Activated CD4-positive, alpha-beta T cell treated with anti-CD3 and anti-CD28 coated beads for 36 hours (primary cell): ENCODE measurements at regions not wholly inside any gene's neighbourhood (a gene's known extent, or its start where the extent isn't known, plus 50 kb on each side); places are given as distances from the start of the nearest gene placed in this dataset.

Experiments
- ATAC-seq: fragments of 200-7000 bp; cut with Tn5 transposase; one replicate; pipeline ENCODE4 v1.10.0; 2021; ENCODE audit warnings: mild to moderate bottlenecking, moderate library complexity
- CTCF ChIA-PET: fragments of 350-600 bp; sonication (Branson Sonifier 250); formaldehyde crosslinking; loops from one replicate; lab custom pipeline; 2021; ENCODE audit warnings: antibody characterized with exemption; lab: Charles Lee
- POLR2A ChIA-PET: fragments of 350-600 bp; sonication (Branson Sonifier 250); formaldehyde crosslinking; loops from one replicate; lab custom pipeline; 2021; ENCODE audit warnings: antibody characterized with exemption, inconsistent platforms; lab: Charles Lee
- DNase-seq: peaks from one replicate; pipeline ENCODE4 v3.0.0-alpha.2; 2020
- H3K27ac Mint-ChIP-seq: one replicate; pipeline ENCODE4 v1.8.0; 2021; ENCODE audit warnings: mixed read lengths
- H3K27me3 Mint-ChIP-seq: one replicate; pipeline ENCODE4 v1.8.0; 2021; ENCODE audit warnings: mixed read lengths
- H3K36me3 Mint-ChIP-seq: one replicate; pipeline ENCODE4 v1.8.0; 2021; ENCODE audit warnings: low read depth, mixed read lengths
- H3K4me1 Mint-ChIP-seq: one replicate; pipeline ENCODE4 v1.8.0; 2021; ENCODE audit warnings: mixed read lengths
- H3K4me3 Mint-ChIP-seq: one replicate; pipeline ENCODE4 v1.8.0; 2021; ENCODE audit warnings: mild to moderate bottlenecking, moderate library complexity, mixed read lengths
- H3K9me3 Mint-ChIP-seq: one replicate; pipeline ENCODE4 v1.8.0; 2021; ENCODE audit warnings: low read depth, mixed read lengths
- intact Hi-C, 2 experiments: fragments of 100-400 bp; cut with DNase I in 1 of 2; cut with micrococcal nuclease in 1 of 2; formaldehyde crosslinking; loops; one replicate each; pipeline versions ENCODE4 v1.14.2 to v1.15.1; 2022 to 2024; cut with DNase I, micrococcal nuclease

- intact Hi-C loops = no loop called here
These were observed 954.5 kb downstream of the ADGRL2 start for GRCh38 chr1:82755191-82755590.

GRCh38 chr1:82752046-82752445 is 951.3 kb downstream of the ADGRL2 start:
- ATAC-seq = no peak
- H3K4me1 Mint-ChIP-seq = no peaks in the 10 kb centered on the region
- intact Hi-C loops = no loop called here
- H3K27ac Mint-ChIP-seq = no peak overlapping the region
- H3K4me3 Mint-ChIP-seq = no peak overlapping the region
- no peaks in the 10 kb centered on the region for H3K9me3 Mint-ChIP-seq
- no peaks in the 10 kb centered on the region for H3K27me3 Mint-ChIP-seq
- ChIA-PET CTCF (no interaction called here), POLR2A (no interaction called here)
- H3K36me3 Mint-ChIP-seq = no peaks in the 10 kb centered on the region
- DNase-seq = no peak

More at GRCh38 chr1:82755191-82755590, 954.5 kb downstream of the ADGRL2 start:
- DNase-seq (no peak), ATAC-seq (no peak)
- Mint-ChIP-seq H3K9me3 (no peaks in the 10 kb centered on the region), H3K36me3 (no peaks in the 10 kb centered on the region), H3K27me3 (no peaks in the 10 kb centered on the region), H3K4me1 (no peaks in the 10 kb centered on the region), H3K27ac (no peak overlapping the region), H3K4me3 (no peak overlapping the region)
- ChIA-PET CTCF (interaction anchor here (1.8 to 1.9 kb wide), 2 partner anchors 10 to 20 kb away, joined by 6 read pairs; no protein-coding TSS in a partner anchor), POLR2A (interaction anchor here (0.7 kb wide), 1 partner anchor 368 kb away, joined by 3 read pairs; no protein-coding TSS in a partner anchor)

- Mint-ChIP-seq H3K9me3 (peaks cover 18% of the 10 kb centered on the region), H3K36me3 (no peaks in the 10 kb centered on the region), H3K27me3 (no peaks in the 10 kb centered on the region), H3K4me1 (no peaks in the 10 kb centered on the region), H3K4me3 (no peak overlapping the region), H3K27ac (no peak overlapping the region)
- DNase-seq = no peak
- intact Hi-C loops = no loop called here
- ChIA-PET CTCF (no interaction called here), POLR2A (no interaction called here)
- no peak for ATAC-seq
These were observed 932.9 kb downstream of the ADGRL2 start for GRCh38 chr1:82733645-82734044.

- H3K27ac Mint-ChIP-seq = no peak overlapping the region
- DNase-seq = no peak
- ChIA-PET POLR2A (no interaction called here), CTCF (interaction anchor here (0.5 kb wide), 1 partner anchor 857 kb away, joined by 3 read pairs; no protein-coding TSS in a partner anchor)
- H3K27me3 Mint-ChIP-seq = no peaks in the 10 kb centered on the region
- H3K9me3 Mint-ChIP-seq = peaks cover 18% of the 10 kb centered on the region
- intact Hi-C loops = no loop called here
- no peak overlapping the region for H3K4me3 Mint-ChIP-seq
- no peaks in the 10 kb centered on the region for H3K36me3 Mint-ChIP-seq
- no peak for ATAC-seq
- H3K4me1 Mint-ChIP-seq = no peaks in the 10 kb centered on the region
These were observed 930.5 kb downstream of the ADGRL2 start for GRCh38 chr1:82731216-82731615.

- H3K4me3 Mint-ChIP-seq = no peak overlapping the region
- peaks cover 15% of the 10 kb centered on the region for H3K9me3 Mint-ChIP-seq
- H3K4me1 Mint-ChIP-seq = no peaks in the 10 kb centered on the region
- DNase-seq = no peak
- H3K27me3 Mint-ChIP-seq = no peaks in the 10 kb centered on the region
- H3K36me3 Mint-ChIP-seq = no peaks in the 10 kb centered on the region
- POLR2A ChIA-PET = no interaction called here
- CTCF ChIA-PET = no interaction called here
- H3K27ac Mint-ChIP-seq = no peak overlapping the region
- no peak for ATAC-seq
- intact Hi-C loops = no loop called here
These were observed 927.5 kb downstream of the ADGRL2 start for GRCh38 chr1:82728206-82728605.

GRCh38 chr1:82724246-82724645 is 923.5 kb downstream of the ADGRL2 start:
- ATAC-seq (no peak), DNase-seq (no peak)
- H3K4me3 Mint-ChIP-seq = no peak overlapping the region
- H3K36me3 Mint-ChIP-seq = no peaks in the 10 kb centered on the region
- ChIA-PET POLR2A (no interaction called here), CTCF (no interaction called here)
- no peak overlapping the region for H3K27ac Mint-ChIP-seq
- intact Hi-C loops = no loop called here
- H3K27me3 Mint-ChIP-seq = no peaks in the 10 kb centered on the region
- no peaks in the 10 kb centered on the region for H3K4me1 Mint-ChIP-seq
- H3K9me3 Mint-ChIP-seq = no peaks in the 10 kb centered on the region

GRCh38 chr1:82722608-82723007 is 921.9 kb downstream of the ADGRL2 start:
- ChIA-PET CTCF (no interaction called here), POLR2A (no interaction called here)
- Mint-ChIP-seq H3K4me3 (no peak overlapping the region), H3K27ac (no peak overlapping the region), H3K9me3 (no peaks in the 10 kb centered on the region), H3K27me3 (no peaks in the 10 kb centered on the region), H3K4me1 (no peaks in the 10 kb centered on the region), H3K36me3 (no peaks in the 10 kb centered on the region)
- intact Hi-C loops = no loop called here
- DNase-seq (no peak), ATAC-seq (no peak)

GRCh38 chr1:82721702-82722101 is 921.0 kb downstream of the ADGRL2 start:
- Mint-ChIP-seq H3K27me3 (no peaks in the 10 kb centered on the region), H3K4me3 (no peak overlapping the region)

GRCh38 chr1:82718719-82719419 is 918.1 kb downstream of the ADGRL2 start:
- ChIA-PET POLR2A (no interaction called here), CTCF (no interaction called here)
- Mint-ChIP-seq H3K27ac (no peak overlapping the region), H3K4me1 (no peaks in the 10 kb centered on the region), H3K4me3 (no peak overlapping the region), H3K9me3 (no peaks in the 10 kb centered on the region), H3K36me3 (no peaks in the 10 kb centered on the region), H3K27me3 (no peaks in the 10 kb centered on the region)
- ATAC-seq (no peak), DNase-seq (no peak)
- intact Hi-C loops = no loop called here

More at GRCh38 chr1:82721702-82722101, 921.0 kb downstream of the ADGRL2 start:
- ChIA-PET POLR2A (no interaction called here), CTCF (no interaction called here)
- H3K4me1 Mint-ChIP-seq = no peaks in the 10 kb centered on the region
- ATAC-seq (no peak), DNase-seq (no peak)
- H3K27ac Mint-ChIP-seq = no peak overlapping the region
- no peaks in the 10 kb centered on the region for H3K36me3 Mint-ChIP-seq
- intact Hi-C loops = no loop called here
- no peaks in the 10 kb centered on the region for H3K9me3 Mint-ChIP-seq

GRCh38 chr1:82710091-82710490 is 909.4 kb downstream of the ADGRL2 start:
- ChIA-PET CTCF (interaction anchor here (0.7 kb wide), 1 partner anchor 134 kb away, joined by 3 read pairs; no protein-coding TSS in a partner anchor), POLR2A (no interaction called here)
- ATAC-seq (no peak), DNase-seq (no peak)
- no peaks in the 10 kb centered on the region for H3K27me3 Mint-ChIP-seq
- no peak overlapping the region for H3K4me3 Mint-ChIP-seq
- no peaks in the 10 kb centered on the region for H3K4me1 Mint-ChIP-seq
- no peaks in the 10 kb centered on the region for H3K9me3 Mint-ChIP-seq
- H3K27ac Mint-ChIP-seq = no peak overlapping the region
- intact Hi-C loops = no loop called here
- H3K36me3 Mint-ChIP-seq = no peaks in the 10 kb centered on the region

GRCh38 chr1:82707681-82708080 is 906.9 kb downstream of the ADGRL2 start:
- ATAC-seq (no peak), DNase-seq (no peak)
- CTCF ChIA-PET = no interaction called here
- H3K27ac Mint-ChIP-seq = no peak overlapping the region
- H3K27me3 Mint-ChIP-seq = no peaks in the 10 kb centered on the region
- H3K36me3 Mint-ChIP-seq = no peaks in the 10 kb centered on the region
- no peaks in the 10 kb centered on the region for H3K4me1 Mint-ChIP-seq
- no peaks in the 10 kb centered on the region for H3K9me3 Mint-ChIP-seq
- POLR2A ChIA-PET = no interaction called here
- intact Hi-C loops = no loop called here
- no peak overlapping the region for H3K4me3 Mint-ChIP-seq

- intact Hi-C loops = no loop called here
- DNase-seq (no peak), ATAC-seq (no peak)
- no peaks in the 10 kb centered on the region for H3K9me3 Mint-ChIP-seq
- no peaks in the 10 kb centered on the region for H3K4me1 Mint-ChIP-seq
- no peak overlapping the region for H3K27ac Mint-ChIP-seq
- H3K36me3 Mint-ChIP-seq = no peaks in the 10 kb centered on the region
- ChIA-PET POLR2A (no interaction called here), CTCF (no interaction called here)
- H3K4me3 Mint-ChIP-seq = no peak overlapping the region
- no peaks in the 10 kb centered on the region for H3K27me3 Mint-ChIP-seq
These were observed 906.0 kb downstream of the ADGRL2 start for GRCh38 chr1:82706741-82707140.
